ENCODE measurements at regions not wholly inside any gene's neighbourhood (a gene's known extent, or its start where the extent isn't known, plus 50 kb on each side); places are given as distances from the start of the nearest gene placed in this dataset.

DNA sequence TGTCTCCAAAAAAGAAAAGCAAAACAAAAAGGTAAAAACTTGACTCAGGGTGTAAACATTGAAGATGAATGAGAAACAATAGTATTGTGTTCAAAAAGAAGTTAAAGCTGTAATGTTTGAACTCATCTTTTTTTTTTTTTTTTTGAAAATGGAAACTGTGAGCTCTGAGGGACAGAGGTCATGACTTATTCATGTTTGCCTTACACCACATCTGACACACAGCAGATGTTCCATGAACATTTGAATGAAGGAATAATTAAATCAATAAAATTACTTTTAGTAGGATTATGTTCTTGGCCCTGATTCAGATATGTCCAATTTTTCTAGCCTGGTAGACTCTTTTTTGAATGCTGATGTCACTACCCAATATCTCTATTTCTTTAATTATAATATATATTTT is 95.7 kb upstream of the MED13 start:
- TF ChIP-seq, protein P1, sequence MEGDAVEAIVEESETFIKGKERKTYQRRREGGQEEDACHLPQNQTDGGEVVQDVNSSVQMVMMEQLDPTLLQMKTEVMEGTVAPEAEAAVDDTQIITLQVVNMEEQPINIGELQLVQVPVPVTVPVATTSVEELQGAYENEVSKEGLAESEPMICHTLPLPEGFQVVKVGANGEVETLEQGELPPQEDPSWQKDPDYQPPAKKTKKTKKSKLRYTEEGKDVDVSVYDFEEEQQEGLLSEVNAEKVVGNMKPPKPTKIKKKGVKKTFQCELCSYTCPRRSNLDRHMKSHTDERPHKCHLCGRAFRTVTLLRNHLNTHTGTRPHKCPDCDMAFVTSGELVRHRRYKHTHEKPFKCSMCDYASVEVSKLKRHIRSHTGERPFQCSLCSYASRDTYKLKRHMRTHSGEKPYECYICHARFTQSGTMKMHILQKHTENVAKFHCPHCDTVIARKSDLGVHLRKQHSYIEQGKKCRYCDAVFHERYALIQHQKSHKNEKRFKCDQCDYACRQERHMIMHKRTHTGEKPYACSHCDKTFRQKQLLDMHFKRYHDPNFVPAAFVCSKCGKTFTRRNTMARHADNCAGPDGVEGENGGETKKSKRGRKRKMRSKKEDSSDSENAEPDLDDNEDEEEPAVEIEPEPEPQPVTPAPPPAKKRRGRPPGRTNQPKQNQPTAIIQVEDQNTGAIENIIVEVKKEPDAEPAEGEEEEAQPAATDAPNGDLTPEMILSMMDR (IDR thresholded peaks at IDR 0.05; ENCODE audit: poor library complexity) = no peak
- TF ChIP-seq EZH2 (IDR thresholded peaks at IDR 0.05; ENCODE audit: borderline replicate concordance) (no peak), EZH2phosphoT487 (IDR thresholded peaks at IDR 0.05; ENCODE audit: low read depth, severe bottlenecking, unreplicated experiment) (no peak)

Measured in hepatocyte (in vitro differentiated cells).